HG03139 (cell line): ENCODE measurements at regions not wholly inside any gene's neighbourhood (a gene's known extent, or its start where the extent isn't known, plus 50 kb on each side); places are given as distances from the start of the nearest gene placed in this dataset.

Experiments used
- ATAC-seq: cut with Tn5 transposase; IDR thresholded peaks from one replicate; pipeline ENCODE4 v1.9.1; 2021; ENCODE audit not compliant: unreplicated experiment

DNA sequence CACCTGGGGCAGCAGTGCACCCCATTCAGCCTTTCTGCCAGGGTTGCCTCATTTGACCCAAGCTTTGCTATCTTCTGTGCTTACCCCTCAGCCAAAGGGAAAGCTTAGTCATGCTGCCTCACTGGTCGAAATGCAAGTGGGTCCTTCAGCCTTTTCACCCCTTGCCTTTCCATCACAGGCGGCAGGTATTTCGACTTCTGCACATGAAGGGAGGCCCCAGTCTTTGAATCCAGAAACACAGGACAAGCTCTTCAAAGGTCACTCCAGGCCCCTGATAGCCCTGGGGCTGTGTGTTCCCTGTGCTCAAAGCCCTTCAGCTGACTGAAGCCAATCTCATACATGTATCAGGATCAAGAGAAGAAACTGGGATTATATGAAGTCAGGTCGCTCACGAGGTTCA, 129.7 kb downstream of the SNX19 start:
- no peak for ATAC-seq

GRCh38 chr11:130787092-130787616, 129.1 kb downstream of the SNX19 start:
- ATAC-seq: no peak

- no peak for ATAC-seq
Measured at GRCh38 chr11:130787973-130788570, 128.2 kb downstream of the SNX19 start.

- no peak for ATAC-seq
Measured at GRCh38 chr11:130789056-130789640, 127.1 kb downstream of the SNX19 start.

- ATAC-seq: no peak
Measured at GRCh38 chr11:130790689-130791088, 125.6 kb downstream of the SNX19 start.

GRCh38 chr11:130792772-130793171, 123.5 kb downstream of the SNX19 start:
- ATAC-seq: no peak

- no peak for ATAC-seq
Measured at GRCh38 chr11:130796828-130797227, 119.5 kb downstream of the SNX19 start.

- ATAC-seq: no peak
Measured at GRCh38 chr11:130798280-130798679, 118.0 kb downstream of the SNX19 start.

DNA sequence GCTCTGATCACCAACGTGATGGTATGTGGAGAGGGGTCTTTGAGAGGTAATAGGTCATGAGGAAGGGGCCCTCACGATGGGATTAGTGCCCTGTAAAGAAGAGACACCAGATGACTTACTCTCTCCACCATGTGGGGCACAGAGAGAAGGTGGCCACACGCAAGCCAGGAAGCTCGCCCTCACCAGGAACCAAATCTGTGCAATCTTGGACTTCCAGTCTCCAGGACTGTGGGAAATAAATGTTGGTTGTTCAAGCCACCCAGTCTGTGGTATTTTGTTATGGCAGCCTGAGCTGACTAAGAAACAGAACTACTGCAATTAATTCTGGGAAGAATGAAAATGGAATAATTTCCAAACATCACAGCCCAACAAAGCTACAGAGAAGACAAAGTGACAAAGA, 117.5 kb downstream of the SNX19 start:
- no peak for ATAC-seq

DNA sequence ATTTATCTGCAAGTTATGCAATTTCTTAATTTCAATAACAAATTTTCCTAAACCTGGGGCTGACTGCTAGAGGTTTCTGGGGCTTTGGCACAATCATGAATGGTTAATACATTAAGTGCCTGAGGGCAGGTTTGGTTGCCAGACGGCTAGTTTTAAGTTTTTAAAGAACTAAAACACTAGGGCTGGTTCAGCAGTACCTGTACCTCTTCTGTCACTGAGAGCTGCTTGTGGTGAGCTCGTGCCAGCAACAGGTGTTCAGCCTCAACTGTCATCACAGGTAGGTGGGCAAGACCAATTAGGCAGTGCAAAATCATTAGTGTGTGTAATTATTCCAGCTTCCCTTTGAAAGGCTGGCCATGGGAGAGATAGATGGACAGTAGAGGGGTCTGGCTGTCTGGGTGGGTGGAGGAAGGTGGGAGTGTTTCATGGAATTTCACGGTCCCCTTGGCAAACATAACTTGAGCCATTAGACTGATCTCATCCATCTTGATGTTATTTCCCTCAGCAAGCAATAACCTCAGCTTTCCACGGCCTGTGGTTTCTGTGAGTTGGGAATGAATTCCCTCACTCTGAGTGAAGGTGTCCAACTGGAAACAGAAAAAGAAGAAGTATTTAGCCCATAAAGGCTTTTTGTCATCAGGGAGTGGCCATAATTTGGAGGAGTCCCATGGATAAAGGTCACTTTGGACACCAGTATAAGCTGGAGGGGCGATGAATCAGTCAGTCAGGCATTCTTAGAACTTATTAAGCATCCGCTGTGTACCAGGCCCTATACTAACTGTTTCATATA, 114.8 kb downstream of the SNX19 start:
- ATAC-seq: no peak

DNA sequence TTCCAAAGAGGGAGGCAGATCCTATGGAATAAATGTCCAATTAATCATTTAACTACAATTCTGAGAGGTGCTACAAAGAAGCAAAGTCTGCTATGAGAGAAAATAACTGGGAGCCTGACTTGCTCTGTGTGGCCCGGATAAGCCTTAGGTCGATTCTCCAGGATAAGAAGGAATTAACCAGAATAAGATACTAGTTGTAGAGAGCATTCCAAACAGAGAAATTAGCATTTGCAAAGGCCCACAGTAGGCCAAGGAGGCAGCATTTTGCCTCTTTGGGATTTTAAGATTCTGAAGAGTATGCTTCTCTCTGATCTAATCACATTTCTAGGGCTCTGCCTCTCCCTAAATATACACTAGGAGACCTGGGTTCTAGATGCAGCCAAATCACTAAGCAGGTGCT, 113.7 kb downstream of the SNX19 start:
- no peak for ATAC-seq

DNA sequence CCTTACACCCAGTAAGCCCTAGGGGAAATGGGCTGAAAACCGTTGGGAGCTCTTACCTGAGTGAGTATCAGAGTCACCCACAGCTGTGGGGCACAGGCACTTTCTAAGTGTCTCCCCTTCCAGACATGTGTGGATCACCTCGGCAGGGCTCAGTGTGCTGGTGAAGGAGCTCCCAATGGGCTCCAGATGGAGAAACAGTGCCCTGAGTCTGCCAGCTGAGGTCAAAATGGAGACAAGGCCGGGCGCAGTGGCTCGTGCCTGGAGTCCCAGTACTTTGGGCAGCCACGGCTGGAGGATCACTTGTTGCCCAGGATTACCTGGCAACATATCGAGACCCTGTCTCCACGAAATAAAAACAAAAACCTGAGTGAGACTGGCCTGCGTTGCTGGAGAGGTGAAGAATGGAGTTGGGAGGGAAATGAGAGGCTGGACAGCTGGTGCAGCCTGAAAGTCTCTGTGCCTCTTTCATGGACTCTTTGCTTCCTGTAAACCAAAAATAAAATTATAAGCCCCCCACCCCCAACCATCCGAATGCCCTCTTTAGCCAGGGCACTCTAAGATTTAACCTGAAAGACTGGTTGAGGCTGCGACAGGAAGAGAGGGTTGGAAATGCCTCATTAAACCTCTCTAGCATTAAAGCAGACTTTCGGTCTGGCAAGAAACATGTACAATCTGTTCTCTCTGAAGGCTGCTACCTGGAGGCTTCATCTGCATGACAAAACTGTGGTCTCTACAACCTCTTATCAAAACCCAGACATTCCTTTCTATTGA, 111.8 kb downstream of the SNX19 start:
- no peak for ATAC-seq

DNA sequence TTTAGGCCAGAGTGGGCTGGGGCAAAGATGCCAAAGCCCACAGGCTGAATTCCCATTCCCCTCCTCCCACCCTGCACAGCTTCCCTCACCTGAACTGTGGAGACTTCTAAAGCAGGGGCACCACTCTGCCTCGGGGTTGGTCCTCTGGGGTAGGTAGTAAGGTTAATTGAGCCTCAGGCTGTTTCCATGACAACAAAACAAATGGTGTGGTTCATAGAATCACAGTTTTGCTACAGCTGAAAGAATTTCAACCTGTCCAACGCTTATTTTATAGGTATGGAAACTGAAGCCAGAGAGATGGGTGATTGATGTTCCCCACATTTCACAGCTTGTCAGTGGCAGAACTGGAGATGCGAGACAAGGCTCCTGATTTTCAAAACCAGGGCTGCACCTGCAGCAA, 109.5 kb downstream of the SNX19 start:
- no peak for ATAC-seq

GRCh38 chr11:130808541-130808940, 107.7 kb downstream of the SNX19 start:
- no peak for ATAC-seq

DNA sequence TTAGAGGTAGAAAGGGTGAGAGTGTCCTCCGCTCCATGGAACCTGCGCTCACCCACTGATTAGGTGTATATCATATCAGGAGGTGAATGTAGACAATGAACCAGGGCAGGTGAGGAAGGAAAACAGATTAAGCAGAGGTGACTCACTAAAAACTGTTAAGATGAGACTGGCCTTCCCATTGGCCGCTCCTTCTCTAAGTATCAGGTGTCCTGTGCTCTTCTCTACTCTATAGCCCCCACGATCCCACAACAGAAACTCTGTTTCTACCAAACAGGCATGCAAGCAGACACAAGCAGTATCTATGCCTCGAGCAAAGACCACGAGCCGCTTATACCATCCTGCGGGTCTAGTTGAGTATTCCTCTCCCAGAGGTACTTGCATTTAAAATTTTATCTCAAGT, 103.1 kb downstream of the SNX19 start:
- ATAC-seq: no peak

- ATAC-seq: no peak
Measured at GRCh38 chr11:130813638-130814037, 102.6 kb downstream of the SNX19 start.

DNA sequence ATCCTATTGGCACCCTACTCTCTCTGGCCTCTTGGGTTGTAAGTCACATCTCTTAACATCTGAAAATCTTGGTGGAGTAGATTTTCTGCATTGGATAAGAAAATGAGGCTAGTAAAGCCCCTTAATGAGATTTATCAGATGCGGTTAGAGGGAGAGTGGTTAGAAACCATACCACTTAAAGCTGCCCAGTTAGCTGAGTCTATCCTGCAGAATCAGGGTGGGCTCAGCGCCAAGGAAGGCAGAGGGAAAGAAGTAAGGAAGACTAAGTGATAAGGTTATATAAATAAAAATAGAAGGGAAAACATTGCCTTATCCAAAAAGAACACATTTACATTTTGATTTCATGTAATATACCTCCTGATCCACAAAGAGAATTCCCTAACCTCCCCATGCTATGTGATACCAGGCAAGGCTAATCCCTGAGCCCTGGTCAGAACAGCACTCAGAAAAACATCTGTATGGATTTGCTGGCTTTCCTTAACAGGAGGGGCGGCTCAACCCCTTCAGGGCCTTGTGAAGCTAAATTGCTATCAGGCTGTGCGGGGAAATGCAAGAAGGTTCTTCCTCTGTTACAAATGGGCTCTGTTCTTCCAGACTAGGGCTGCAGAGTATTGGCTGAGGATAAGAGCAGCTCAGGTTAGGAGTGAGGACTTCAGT, 101.7 kb downstream of the SNX19 start:
- ATAC-seq: no peak

DNA sequence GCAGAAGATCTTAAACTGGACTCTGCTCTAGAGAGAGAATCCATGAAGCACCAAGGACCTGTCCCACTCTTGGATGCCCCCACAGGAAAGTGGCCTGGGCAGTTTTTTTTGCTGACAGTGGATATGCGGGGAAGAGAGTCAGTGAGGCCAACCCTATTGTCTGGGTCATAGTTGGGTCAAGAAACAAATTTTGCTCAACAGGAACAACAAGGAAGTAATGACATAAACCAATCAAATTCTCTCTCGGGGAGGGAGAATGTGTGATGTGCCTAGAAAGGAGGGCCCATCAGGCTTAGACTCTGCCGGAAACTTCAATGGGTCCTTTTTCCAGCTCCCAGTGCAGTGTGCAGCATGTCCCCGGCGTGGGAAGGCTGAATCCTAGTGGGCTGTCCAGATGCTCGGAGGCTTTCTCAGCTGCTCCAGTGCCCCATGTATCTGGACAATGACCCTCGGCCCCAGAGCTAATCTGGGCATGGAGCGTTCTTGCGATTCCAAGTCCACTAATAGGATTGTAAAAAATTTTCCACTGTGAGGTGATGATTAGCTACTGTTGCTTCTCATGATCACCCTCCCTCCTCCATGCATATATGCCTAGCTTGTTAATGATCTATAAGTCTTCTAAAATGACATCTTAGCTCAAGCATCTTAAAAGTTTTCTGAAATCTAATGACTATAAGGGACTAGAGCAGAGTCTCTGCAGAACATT, 101.0 kb downstream of the SNX19 start:
- ATAC-seq: no peak

DNA sequence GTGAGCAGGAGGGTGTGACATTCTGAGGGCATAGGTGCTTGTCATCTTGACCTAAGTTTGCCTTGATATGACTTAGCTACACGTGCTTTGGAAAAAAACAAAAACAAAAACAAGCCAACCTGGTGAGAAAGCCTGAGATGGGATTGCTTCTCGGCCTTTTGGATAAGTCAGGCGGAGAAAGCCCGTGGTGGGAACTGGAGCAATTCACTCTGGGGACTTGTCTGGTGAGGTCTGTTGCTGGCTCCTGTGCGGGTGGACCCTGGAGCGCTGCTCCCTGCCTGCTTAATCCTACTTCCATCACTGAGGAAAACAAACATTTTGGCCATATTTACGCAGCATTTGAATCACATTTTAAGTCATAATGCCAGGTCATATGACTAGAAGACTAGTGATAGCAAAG, 100.3 kb downstream of the SNX19 start:
- no peak for ATAC-seq
